ENCODE measurements at regions not wholly inside any gene's neighbourhood (a gene's known extent, or its start where the extent isn't known, plus 50 kb on each side); places are given as distances from the start of the nearest gene placed in this dataset.

- no peak for DNase-seq (ENCODE audit: low read depth in 2 of 2)
- Histone ChIP-seq H3K4me1 (ENCODE audit: control insufficient read depth, extremely low read depth, insufficient read depth, low read length) (no peaks in the 10 kb centered on the region), H3K9ac (ENCODE audit: insufficient read depth, low read length) (no peak overlapping the region), H3K9me3 (ENCODE audit: control insufficient read depth, insufficient read depth, low read depth, low read length) (no peaks in the 10 kb centered on the region), H3K79me2 (ENCODE audit: control insufficient read depth, insufficient read depth, low read length) (no peaks in the 10 kb centered on the region), H3K27me3 (ENCODE audit: control insufficient read depth, insufficient read depth, low read length) (no peaks in the 10 kb centered on the region), H3K27ac (ENCODE audit: insufficient read depth, low read length) (no peak overlapping the region), H4K20me1 (ENCODE audit: control insufficient read depth, extremely low read depth, insufficient read depth, low read length) (no peaks in the 10 kb centered on the region), H3K4me3 (replicated peaks in 1 of 4; ENCODE audit: control extremely low read depth in 1 of 4, insufficient read depth in 1 of 4, low read depth in 3 of 4, low read length in 4 of 4) (no peak overlapping the region), H2AFZ (ENCODE audit: low read length) (no peak overlapping the region), H3K36me3 (ENCODE audit: control insufficient read depth, insufficient read depth, low read length) (no peaks in the 10 kb centered on the region), H3K4me2 (ENCODE audit: extremely low read depth, insufficient read depth, low read length) (no peak overlapping the region)
- no peak for TF ChIP-seq EZH2 (IDR thresholded peaks at IDR 0.05; ENCODE audit: low read length, missing control alignments)
- TF ChIP-seq, protein P1, sequence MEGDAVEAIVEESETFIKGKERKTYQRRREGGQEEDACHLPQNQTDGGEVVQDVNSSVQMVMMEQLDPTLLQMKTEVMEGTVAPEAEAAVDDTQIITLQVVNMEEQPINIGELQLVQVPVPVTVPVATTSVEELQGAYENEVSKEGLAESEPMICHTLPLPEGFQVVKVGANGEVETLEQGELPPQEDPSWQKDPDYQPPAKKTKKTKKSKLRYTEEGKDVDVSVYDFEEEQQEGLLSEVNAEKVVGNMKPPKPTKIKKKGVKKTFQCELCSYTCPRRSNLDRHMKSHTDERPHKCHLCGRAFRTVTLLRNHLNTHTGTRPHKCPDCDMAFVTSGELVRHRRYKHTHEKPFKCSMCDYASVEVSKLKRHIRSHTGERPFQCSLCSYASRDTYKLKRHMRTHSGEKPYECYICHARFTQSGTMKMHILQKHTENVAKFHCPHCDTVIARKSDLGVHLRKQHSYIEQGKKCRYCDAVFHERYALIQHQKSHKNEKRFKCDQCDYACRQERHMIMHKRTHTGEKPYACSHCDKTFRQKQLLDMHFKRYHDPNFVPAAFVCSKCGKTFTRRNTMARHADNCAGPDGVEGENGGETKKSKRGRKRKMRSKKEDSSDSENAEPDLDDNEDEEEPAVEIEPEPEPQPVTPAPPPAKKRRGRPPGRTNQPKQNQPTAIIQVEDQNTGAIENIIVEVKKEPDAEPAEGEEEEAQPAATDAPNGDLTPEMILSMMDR (conservative IDR thresholded peaks at IDR 0.05 in 1 of 2, IDR thresholded peaks at IDR 0.05 in 1 of 2; ENCODE audit: low read depth in 1 of 2, low read length in 2 of 2) = no peak
Measured at GRCh38 chr2:3091696-3092095, 285.9 kb downstream of the EIPR1 start.

DNA sequence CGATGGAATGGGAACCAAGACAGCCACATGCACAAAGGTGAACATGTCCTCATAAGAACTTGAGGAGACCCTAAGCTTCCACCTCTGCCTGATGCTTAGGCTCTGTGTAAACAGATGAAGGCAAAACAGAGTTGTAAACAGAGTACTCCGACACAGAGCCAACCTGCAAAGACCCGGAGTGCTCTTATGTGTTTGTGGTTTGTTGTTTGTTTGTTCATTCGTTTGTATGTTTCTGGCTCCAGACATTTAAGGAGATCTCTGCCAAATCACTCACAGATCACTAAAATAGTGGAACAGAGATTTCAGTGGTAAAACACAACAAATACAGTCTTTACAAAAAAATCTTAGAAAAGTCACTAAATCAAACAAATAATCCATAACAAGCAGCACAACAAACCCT is 294.9 kb downstream of the EIPR1 start:
- H3K27me3 ChIP-seq (ENCODE audit: control insufficient read depth, insufficient read depth, low read length) = no peaks in the 10 kb centered on the region
- no peaks in the 10 kb centered on the region for H4K20me1 ChIP-seq (ENCODE audit: control insufficient read depth, extremely low read depth, insufficient read depth, low read length)
- no peaks in the 10 kb centered on the region for H3K36me3 ChIP-seq (ENCODE audit: control insufficient read depth, insufficient read depth, low read length)
- H3K9me3 ChIP-seq (ENCODE audit: control insufficient read depth, insufficient read depth, low read depth, low read length) = no peaks in the 10 kb centered on the region
- H3K79me2 ChIP-seq (ENCODE audit: control insufficient read depth, insufficient read depth, low read length) = no peaks in the 10 kb centered on the region
- no peak overlapping the region for H3K4me2 ChIP-seq (ENCODE audit: extremely low read depth, insufficient read depth, low read length)
- no peak overlapping the region for H3K27ac ChIP-seq (ENCODE audit: insufficient read depth, low read length)
- TF ChIP-seq EZH2 (IDR thresholded peaks at IDR 0.05; ENCODE audit: low read length, missing control alignments) = no peak
- TF ChIP-seq, protein P1 (conservative IDR thresholded peaks at IDR 0.05 in 1 of 2, IDR thresholded peaks at IDR 0.05 in 1 of 2; ENCODE audit: low read depth in 1 of 2, low read length in 2 of 2) = no peak
- no peak overlapping the region for H3K4me3 ChIP-seq (replicated peaks in 1 of 4; ENCODE audit: control extremely low read depth in 1 of 4, insufficient read depth in 1 of 4, low read depth in 3 of 4, low read length in 4 of 4)
- H3K4me1 ChIP-seq (ENCODE audit: control insufficient read depth, extremely low read depth, insufficient read depth, low read length) = no peaks in the 10 kb centered on the region
- no peak for DNase-seq (ENCODE audit: low read depth in 2 of 2)
- H3K9ac ChIP-seq (ENCODE audit: insufficient read depth, low read length) = no peak overlapping the region
- no peak overlapping the region for H2AFZ ChIP-seq (ENCODE audit: low read length)

- H2AFZ ChIP-seq (ENCODE audit: low read length) = no peak overlapping the region
Measured at GRCh38 chr2:3079959-3080948, 297.4 kb downstream of the EIPR1 start.

More at GRCh38 chr2:3079959-3080948, 297.4 kb downstream of the EIPR1 start:
- H3K79me2 ChIP-seq (ENCODE audit: control insufficient read depth, insufficient read depth, low read length) = no peaks in the 10 kb centered on the region
- TF ChIP-seq, protein P1 (conservative IDR thresholded peaks at IDR 0.05 in 1 of 2, IDR thresholded peaks at IDR 0.05 in 1 of 2; ENCODE audit: low read depth in 1 of 2, low read length in 2 of 2) = no peak
- TF ChIP-seq EZH2 (IDR thresholded peaks at IDR 0.05; ENCODE audit: low read length, missing control alignments) = no peak
- H3K36me3 ChIP-seq (ENCODE audit: control insufficient read depth, insufficient read depth, low read length) = no peaks in the 10 kb centered on the region
- no peak overlapping the region for H3K27ac ChIP-seq (ENCODE audit: insufficient read depth, low read length)
- no peak for DNase-seq (ENCODE audit: low read depth in 2 of 2)
- H3K4me3 ChIP-seq (replicated peaks in 1 of 4; ENCODE audit: control extremely low read depth in 1 of 4, insufficient read depth in 1 of 4, low read depth in 3 of 4, low read length in 4 of 4) = no peak overlapping the region
- H3K9me3 ChIP-seq (ENCODE audit: control insufficient read depth, insufficient read depth, low read depth, low read length) = no peaks in the 10 kb centered on the region
- no peak overlapping the region for H3K4me2 ChIP-seq (ENCODE audit: extremely low read depth, insufficient read depth, low read length)
- no peak overlapping the region for H3K9ac ChIP-seq (ENCODE audit: insufficient read depth, low read length)
- H4K20me1 ChIP-seq (ENCODE audit: control insufficient read depth, extremely low read depth, insufficient read depth, low read length) = no peaks in the 10 kb centered on the region
- H3K27me3 ChIP-seq (ENCODE audit: control insufficient read depth, insufficient read depth, low read length) = no peaks in the 10 kb centered on the region
- no peaks in the 10 kb centered on the region for H3K4me1 ChIP-seq (ENCODE audit: control insufficient read depth, extremely low read depth, insufficient read depth, low read length)

Data from fibroblast of lung (primary cell).